Stimulated activated CD4-positive, alpha-beta T cell treated with anti-CD3 and anti-CD28 coated beads, Interleukin-12 subunit alpha, Interleukin-12 subunit beta, amount 100 ng/mL, for 4 hours (primary cell): ENCODE measurements at regions not wholly inside any gene's neighbourhood (a gene's known extent, or its start where the extent isn't known, plus 50 kb on each side); places are given as distances from the start of the nearest gene placed in this dataset.

Source experiments
- DNase-seq: peaks from one replicate; pipeline ENCODE4 v3.0.0-alpha.2; 2020

DNA sequence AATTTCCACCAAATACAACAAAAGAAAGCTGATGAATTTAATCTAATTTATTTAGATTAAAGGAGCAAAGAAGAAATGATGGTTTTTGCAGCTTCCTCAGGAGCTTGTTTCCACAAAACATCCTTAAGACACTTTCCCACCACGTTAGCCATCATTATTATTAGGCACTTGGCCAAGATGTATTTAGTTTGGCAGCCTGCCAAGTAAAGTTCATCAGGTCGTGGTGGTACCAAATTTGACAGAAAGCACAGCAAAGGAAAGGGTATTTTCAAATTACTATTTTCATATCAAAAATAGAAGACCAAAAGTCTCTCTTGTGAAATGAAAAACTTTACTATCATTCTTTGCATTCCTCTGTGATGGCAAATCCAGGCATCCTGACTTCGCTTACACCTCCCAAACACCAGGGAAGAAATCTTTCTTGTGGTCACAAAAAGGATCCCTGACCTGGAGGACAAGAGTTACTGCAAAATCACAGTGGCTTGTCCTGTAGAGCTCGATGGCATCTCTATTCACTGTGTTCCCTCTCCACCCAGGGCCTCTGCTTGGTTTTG is 123.1 kb upstream of the INHBA start:
- DNase-seq = no peak

DNA sequence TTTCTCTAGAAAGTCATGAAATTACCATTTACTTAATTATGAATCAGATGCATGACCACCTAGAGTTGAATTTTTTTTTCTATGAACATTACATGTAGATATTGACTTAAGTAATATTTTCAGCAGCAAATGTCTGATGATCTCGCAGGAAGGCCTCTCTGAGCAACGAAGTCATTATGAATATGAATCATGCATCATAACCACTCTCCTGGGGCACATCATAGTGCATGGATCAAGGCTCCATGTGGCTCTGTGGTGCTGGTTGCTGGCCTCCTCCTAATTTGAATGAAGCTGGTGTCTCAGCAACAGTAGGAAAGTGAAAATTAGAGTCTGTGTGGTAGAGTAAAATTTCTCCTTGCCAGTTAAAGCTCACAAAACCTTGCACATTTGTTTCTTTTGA is 121.4 kb upstream of the INHBA start:
- no peak for DNase-seq

DNA sequence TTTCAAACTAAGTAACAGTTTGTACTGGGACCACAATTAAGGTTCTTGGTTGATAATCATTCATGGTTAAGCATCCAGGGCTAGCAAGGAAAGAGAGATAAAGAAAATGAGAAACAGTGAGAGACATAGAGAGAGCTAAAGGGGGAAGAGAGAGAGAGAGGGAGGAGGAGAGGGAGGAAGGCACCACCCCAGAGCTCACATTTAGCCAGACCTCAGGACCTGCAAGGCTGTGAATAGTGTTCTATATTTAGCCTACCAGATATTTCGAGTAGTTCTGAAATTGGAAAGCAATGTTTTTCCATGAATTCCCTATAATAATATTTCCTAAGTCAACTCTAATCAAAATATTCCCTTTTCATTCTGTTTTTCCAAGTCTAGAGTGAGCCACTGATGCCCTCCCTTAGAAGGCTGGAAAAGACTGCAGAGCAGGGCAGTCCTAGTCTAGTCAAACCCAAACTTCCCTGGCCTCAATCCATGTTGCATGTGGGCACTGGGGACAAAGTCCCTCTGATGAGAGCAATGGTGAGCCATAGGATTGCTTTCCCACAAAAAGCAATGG is 119.4 kb upstream of the INHBA start:
- no peak for DNase-seq

DNA sequence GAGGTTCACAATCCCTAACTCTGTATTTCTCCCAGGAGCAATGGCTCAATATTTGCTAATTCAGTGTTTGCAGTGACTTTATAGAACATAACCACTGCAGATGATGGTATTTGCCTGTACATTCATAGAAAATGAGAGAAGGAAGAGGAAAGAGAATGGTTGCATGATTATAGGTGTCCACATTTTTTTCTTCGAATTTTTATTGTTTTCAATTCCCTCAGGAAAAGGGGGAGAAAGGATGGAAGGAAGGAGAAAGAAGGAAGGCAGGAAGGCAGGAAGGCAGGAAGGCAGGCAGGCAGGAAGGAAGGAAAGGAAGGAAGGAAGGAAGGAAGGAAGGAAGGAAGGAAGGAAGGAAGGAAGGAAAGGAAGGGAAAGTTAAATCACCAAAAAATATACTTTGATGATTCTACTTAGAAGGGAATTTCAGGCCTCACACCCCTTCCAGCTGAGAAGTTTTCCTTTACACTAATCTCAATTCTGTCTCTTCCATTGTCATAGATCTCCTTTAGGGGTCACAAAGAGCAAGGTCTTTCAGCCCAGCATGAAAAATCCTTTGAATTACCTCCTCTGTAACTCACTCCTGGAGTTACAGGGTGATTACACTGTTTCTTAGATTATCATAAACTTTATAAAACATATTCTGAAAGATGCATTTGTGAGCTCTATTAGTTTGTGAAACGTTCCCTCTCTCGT is 118.8 kb upstream of the INHBA start:
- no peak for DNase-seq

DNA sequence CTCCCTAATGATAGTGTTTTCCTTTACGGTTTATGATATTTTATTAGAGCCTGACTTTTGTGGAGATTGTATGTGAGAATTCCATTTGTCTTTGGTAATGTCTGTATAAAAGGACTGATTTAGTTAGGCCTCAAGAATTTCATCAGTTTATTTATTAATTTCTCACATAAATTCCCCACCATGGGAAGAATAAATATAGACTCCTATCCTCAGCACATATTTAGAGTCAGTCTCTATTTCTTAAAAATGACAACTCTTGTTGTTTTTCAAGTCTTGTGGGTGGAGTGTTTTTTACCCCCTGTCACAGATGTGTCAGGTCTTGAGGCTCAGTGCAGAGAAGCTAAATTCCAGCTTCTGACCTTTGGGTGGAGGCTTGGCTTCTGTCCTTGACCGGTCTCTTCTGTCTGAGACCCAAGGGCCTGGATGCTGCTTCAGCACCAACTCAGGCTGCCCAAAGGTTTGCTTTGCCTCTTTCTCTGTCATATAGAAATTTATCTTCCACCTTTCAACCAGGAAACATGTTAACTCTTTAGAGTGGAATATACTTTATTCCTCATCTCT is 117.3 kb upstream of the INHBA start:
- no peak for DNase-seq

DNA sequence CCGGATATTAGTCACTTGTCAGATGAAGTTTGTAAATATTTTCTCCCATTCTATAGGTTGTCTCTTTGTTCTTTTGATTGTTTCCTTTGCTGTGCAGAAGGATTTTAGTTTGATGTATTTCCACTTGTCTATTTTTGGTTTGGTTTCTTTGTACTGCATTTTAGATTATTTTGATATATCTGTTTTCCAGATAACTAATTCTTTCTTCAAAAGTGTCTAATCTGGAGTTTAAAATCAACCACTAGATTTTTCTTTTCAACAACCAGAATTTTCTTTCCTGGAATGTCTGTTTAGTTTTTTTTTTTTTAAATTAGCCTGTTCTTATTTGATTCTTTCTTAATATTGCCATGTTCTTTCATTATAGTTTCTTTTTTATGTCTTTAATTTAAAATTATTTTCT is 116.8 kb upstream of the INHBA start:
- DNase-seq = no peak

DNA sequence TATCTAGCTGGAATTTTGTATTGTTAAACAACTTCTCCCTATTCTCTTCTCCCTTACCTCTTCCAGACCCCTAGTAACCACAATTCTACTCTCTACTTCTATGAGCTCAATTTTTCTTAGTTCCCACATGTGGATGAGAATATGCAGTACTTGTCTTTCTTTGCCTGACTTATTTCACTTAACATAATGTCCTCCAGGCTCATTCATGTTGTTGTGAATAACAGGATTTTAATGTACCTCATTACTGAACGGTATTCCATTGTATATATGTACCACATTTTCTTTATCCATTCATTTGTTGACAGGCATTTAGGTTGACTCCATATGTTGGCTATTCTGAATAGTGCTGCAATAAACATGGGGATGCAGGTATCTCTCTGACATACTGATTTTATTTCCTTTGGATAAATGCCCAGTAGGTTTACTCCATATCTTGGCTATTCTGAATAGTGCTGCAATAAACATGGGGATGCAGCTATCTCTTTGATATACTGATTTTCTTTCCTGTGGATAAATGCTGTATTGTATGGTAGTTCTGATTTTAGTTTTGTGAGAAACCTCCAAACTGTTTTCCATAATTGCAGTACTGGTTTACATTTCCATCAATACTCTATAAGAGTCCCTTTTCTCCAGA is 116.0 kb upstream of the INHBA start:
- DNase-seq = no peak

DNA sequence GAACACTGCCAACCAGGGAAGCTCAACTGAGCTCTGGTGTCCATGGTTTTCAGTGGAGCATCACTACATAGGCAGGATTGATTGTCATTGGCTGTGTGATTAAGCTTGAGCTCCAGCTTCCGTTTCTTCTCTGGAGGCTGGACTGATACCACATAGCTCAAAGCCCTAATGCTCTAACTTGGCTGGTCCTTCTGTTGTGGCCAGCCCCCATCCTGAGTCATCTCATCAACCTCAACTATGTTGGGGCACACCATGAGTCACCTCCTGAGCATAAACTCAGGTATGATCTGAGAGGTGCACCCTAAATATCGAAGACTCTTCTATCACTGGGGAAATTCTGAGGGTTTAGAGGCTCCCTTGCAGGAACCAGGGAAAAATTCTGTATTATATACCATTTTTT is 114.5 kb upstream of the INHBA start:
- no peak for DNase-seq

DNA sequence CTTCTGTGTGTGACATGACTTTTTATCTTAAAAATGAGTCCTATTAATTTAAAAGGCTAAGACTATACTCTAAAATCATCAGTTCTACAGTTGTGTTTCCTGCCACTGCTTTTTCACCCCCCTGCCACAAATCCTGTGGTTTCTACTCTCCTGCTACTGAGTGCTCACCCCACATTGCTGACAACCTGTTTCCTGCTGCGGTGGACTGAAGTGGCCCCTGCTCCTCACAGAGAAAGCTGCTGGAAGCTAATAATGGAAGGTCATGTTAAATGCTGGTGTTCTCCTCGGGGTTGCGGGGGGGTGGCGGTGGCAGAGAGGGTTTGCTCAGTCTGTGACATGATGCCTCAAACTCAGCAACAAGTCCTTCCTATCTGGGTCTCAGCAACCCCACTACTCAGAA is 113.2 kb upstream of the INHBA start:
- DNase-seq = no peak

DNA sequence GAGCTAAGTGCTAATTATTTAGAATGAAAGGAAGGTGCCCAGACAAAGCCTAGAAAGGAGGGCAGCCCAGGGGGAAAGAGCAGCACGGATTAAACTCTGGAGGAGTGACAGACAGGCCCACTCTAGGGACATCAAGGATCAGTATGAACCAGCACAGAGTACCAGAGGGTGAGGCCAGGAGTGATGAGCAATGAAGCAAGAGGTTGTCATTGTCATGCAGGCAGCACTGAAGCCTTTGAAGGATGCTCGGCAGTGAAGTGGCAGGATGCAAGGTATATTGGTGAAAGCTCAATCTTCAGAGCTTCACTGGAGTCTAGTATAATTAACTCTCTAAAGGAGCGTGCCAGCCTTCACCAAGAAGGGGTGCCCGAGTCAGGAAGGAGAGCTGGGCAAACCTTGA is 112.0 kb upstream of the INHBA start:
- DNase-seq = no peak

DNA sequence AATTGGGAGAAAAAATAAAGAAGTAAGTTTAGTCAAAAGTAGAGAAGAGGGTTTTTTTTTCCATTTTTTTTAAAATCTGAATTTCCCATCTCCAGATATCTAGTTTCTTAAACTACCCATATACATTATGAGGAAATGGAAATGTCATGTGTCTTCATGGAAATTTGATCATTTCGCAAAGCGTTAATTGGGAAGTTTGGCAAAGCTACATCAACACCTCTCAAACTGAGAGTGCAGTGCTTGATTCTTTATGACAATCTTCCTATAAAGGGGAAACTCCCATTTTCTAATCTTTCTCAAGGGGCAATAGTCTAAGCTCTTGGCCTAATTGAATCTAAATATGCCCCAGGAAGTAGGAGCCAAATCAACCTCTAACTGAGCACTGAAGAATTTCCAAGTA is 110.4 kb upstream of the INHBA start:
- DNase-seq = no peak

DNA sequence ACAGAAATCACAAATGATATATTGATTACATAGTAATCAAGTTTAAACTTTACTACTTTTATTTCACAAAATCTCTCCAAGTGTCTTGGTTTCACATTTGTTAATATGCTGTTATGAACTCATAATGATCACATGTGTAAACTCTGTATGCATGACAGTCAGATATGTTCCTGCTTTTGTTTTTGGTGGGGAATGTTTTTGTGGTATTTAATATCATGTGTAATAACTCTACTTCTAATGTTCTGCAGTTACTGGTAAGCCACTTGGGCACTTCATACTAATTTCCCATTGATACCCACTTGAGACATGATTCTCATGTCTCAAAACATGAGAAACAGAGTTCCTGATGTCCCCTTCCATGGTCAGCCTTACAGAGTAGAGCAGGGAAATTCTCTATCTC is 109.1 kb upstream of the INHBA start:
- DNase-seq = no peak

DNA sequence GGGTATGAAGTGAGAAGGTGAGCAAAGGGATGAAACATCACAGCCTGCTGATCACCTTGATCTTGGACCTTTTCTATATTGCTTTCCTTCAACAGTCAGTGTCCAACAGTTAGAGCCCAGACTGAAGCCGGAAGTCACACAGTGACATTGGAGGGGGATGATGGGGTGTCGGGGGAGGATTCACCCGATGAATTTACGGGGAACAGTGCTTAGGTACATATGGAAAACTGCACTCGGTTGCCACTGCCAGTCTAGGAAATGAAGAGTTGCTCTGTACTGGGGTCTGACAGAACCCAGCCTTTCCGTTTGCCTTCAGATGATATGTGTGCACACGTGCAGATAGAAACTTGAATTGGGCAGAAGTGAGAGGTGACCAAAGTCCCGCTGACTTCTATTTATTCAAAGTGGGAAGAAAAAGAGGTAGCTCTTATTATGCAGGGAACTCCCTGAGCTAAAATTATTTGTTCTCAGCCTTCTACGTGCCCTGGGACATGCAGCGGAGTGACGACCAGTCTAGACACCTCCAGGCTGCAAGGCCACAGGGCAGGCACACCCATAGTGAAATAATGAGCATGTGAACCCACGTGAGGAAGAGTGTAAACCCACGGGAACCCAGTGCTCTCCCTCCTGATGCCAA is 107.2 kb upstream of the INHBA start:
- no peak for DNase-seq

DNA sequence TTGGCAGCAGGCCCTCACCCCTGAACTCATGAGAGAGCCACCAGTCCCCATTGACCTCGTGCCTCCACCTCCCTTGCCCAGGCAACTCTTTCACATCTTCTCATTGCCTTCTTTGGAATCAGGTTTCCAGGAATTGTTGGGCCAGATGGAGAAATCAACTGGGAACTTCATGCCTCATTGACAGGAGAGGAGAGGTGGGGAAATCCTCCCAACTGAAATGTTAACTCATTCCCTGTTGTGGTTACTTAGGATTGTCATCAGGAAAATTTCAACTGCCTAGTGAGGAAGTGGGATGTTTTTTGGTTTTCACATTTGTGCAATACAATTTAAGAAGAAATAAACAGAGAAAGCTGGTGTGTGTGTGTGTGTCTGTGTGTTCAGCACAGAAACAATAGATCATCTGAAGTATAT is 106.6 kb upstream of the INHBA start:
- DNase-seq = no peak

DNA sequence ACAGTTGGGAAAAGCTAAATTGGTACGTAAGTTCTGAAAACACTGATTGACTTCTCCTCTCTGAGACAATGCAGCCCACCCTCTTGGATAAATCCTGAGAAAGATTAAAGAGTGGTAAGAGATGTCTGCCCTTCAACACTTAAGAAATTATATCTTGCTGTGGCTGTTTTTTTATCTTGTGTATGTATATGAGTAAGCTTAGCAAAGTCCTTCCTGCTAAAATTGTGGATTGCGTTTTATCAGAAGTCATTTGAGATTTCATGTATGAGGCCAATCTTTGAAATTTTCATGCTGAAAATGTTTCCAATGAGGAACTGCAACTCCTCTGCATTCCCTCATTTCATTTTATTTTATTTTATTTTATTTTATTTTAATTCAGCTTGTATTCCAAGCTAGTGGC is 106.2 kb upstream of the INHBA start:
- no peak for DNase-seq

DNA sequence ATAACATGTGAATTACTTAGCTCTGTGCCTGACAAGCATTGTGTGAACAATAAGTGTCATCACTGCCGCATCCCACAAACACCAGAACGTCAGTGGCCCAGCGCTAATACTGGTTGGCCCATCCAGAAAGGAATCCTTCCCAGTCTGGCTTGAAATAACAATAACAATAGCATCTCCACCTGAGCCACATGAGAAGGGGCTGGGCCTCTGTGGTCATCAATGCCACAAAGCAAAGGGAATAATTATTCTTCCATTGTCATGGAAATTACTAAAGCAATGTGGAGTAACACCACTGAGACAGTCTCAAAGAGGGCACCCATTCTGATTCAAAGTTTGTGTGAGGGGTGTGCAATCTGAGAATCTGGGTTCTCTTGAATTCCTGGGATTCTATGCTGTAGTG is 105.7 kb upstream of the INHBA start:
- no peak for DNase-seq

DNA sequence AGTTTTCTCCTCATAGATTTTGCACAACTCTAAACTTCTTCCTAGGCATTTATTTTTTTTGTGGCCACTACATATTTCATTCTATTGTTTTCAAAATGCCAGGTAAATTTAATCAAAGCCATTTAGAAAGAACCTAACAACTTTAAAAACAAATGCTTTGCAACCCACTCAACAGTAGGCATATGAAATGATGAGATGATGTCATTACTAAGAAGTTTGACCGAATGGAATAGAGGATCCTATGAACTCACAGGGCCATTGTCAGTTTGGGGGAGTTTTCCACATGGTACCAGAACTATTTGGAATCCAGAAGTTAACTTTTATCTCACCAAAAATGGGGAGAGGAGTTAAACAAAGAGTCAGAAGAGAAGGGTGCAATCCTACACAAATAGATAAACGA is 100.7 kb upstream of the INHBA start:
- no peak for DNase-seq

DNA sequence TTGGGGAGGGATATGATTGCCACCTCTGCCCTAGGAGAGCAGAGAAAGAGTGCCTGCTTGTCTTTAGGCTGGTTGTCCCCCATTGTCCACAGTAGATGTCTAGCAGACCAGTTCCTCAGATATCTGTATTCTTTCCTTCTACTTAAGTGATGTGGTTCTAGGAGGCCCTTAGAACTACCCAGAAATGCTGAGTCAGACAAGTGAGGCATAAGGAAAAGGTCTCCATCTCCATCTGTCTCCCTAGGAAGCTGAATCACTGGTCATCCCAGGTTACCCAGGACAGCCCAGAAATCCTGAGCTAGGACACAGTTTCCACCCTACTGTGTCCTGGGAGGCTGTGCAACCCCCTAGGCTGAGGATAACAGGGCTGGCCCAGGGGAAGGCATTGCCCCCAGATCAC is 93.4 kb upstream of the INHBA start:
- DNase-seq = no peak

DNA sequence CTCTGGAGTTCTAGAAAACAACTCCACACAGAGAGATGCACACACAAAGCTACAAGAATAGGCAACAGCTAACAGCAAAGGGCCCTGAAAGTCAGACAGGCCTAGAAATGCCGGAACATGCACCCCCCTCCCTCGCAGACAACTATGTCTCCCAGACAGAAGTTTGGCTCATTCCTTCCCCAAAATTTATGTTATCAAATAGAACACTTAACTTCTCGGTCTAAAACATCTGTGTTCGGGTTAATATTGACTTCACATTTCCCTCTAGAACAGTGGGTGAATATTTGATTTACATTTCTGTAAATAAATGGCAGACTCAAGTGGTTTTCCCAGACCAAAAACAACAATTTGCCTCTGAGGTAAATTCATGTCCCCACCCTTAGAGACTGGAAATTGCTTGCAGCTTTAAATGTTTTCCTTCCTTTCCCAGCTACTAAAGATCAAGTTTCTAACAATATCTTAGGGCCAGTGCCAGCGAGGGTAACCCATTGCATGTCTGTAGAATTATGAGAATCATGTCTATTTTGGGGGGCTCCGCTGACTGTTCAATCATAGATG is 92.5 kb upstream of the INHBA start:
- DNase-seq = no peak

DNA sequence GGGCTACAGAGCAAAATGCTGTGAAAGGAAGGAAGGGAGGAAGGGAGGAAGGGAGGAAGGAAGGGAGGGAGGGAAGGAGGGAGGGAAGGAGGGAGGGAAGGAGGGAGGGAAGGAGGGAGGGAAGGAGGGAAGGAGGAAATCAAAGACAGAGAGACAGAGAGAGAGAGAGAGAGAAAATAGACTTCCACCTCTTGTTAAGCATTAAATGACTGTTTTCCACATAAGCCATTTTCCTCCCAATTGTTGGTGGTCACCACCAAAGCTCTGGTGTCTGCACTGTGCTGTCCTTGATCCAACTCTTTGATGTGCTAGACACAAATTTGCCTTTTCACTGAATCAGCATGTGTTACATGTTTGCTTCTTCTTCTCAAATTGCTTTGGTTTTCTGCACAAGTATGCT is 90.7 kb upstream of the INHBA start:
- DNase-seq = no peak

DNA sequence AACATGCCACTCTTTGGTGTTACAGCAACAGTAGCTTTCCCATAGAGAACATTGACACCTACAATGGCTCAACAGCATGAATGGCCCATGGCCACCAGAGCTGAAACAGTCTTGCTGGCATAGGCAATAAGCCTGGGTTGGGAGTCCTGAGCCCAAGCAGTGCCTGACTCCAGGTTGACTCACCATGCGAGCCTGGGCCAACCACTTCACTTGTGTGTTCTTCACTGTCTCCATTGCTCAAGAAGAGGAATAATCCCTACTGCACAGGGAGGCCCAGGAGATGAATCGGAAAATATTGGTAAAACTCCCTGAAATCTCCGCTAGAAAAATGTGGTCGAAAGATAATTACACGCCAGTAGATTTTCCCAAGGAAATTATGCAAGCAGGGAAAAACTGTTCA is 89.2 kb upstream of the INHBA start:
- no peak for DNase-seq

DNA sequence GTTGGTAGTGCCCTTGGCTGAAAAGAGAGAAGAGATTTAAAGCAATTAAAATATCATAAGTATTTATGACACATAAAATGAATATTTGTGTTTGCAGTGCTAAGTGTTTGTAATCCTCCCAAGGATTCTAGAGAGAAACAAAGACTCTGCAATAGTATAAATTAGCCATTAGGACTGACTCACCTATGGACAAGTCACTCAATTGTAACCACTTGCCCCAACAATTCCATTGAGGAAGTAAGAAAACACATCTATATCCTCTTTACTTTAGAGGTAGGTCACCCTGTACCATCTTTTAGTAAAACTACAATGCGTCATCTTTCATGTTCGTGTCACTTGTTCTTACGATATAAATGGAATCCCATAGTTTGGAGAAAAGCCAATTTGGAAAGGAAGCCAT is 85.7 kb upstream of the INHBA start:
- no peak for DNase-seq

DNA sequence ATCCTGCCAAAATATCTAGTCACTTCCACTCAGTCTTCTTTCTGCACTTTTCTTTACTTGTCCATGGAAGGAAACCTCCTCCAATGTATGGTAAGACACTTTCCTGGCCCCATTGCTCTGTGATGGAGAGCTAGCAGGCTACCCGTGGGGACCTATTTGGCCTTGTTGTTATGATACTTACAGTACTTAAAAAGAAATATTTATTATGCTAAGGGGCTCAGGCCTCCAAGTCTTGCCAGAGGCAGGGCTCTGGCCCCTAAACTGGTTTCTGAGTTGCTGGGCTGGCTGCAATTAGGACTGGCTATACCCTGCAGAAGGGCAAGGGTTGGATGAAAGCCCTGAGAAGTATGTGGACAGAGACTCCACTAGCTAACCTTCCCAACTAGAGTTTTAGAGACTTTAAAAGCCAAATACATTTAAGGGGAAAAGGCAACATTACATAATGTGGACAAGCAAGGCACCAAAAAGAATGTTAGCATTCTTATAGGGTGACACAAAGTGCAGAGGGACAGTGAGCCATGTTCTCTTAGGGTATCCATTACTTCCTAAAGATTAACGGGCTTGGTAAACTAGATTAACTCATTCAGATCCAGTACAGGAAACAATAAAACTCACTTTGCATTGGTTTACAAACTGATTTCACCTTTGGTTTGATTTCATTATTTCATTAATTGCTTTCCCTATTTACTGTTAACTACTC is 84.9 kb upstream of the INHBA start:
- no peak for DNase-seq
